KBM-7 (cell line): ENCODE measurements at regions not wholly inside any gene's neighbourhood (a gene's known extent, or its start where the extent isn't known, plus 50 kb on each side); places are given as distances from the start of the nearest gene placed in this dataset.

Experiments
- DNase-seq: peaks from one replicate; pipeline ENCODE4 v3.0.0-alpha.2; 2015
- in situ Hi-C: fragments of 300-500 bp; cut with MboI; formaldehyde crosslinking; loops from 2 replicates; pipeline ENCODE4 v1.14.3; 2020; ENCODE audit warnings: low sequenced_read_pairs, low pct_unique_long_range_greater_than_20kb, mixed read lengths

GRCh38 chr4:151983854-151984253 is 223.0 kb upstream of the GATB start:
- DNase-seq = no peak

GRCh38 chr4:151979819-151980218 is 219.0 kb upstream of the GATB start:
- DNase-seq = no peak
- in situ Hi-C loops = no loop called here

More at GRCh38 chr4:151983854-151984253, 223.0 kb upstream of the GATB start:
- in situ Hi-C loops = no loop called here

DNA sequence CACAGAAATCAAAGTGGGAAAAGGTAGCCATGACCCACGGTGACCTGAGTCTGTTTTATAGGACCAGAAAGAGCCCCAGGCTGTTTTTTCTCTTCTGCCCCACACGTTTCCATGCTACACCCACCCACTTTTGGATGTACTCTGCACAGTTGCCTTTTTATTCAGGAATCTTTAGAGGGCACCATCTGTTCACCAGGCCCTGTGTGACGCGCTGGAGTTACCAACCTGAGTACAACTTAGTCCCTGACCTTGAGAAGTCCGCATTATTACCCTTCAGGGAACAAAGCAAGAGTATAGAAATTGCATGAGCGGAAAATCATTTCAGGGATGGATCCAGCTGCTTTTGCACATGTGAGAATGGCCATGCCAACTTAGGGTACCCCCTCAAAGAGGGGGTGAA is 207.8 kb upstream of the GATB start:
- in situ Hi-C loops = no loop called here
- no peak for DNase-seq

DNA sequence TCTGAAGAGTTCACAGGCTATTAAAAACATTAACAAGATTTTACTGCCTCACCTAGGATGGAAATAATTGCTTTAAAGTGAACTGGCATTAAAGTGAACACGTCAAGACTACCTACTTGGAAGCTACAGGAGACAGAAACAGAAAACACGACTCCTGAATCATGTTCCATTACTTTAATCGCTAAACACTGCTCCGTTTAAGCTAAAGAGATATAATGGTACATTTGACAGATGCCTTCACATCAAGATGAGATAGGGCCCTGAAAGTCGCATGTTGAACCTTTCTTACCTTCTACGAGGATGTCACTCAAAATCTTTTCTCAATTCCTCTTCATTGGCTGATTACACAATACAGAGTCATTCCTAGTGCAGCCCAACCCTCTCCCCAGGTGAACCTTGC is 206.3 kb upstream of the GATB start:
- in situ Hi-C loops = no loop called here
- DNase-seq = no peak

DNA sequence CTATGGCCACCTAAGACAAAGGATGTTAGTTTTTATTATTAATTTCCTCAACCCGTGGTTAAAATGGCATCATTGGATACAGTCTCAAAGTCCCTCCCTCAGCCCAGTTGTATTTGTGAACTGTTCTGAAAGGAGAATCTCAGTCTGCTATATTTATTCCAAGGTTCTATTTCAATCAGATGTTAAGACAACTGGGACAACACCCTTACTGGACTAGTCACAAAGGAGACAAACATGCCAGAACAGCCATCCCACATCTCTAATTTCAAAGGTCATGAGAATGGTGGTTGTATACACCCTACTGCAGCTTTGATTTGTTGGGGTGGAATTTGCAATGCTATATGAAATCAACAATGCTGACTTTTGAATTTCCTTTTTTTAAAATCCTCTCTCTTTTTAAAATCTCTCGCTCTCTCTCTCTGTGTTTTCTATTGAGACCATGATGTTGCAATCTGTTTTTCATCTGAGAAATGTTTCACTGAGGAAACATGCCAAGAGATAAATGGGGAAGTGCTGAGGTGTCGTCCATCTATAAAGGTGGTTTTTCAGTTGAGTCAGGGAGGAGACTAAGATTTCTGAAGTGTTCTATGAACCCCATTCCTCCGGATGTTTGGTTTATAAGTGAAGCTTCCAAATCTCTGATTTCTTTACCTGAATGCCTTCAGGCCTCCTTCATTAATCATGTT is 201.5 kb upstream of the GATB start:
- DNase-seq = no peak
- in situ Hi-C loops = no loop called here

- in situ Hi-C loops = no loop called here
- no peak for DNase-seq
Measured at GRCh38 chr4:151961456-151961855, 200.6 kb upstream of the GATB start.

DNA sequence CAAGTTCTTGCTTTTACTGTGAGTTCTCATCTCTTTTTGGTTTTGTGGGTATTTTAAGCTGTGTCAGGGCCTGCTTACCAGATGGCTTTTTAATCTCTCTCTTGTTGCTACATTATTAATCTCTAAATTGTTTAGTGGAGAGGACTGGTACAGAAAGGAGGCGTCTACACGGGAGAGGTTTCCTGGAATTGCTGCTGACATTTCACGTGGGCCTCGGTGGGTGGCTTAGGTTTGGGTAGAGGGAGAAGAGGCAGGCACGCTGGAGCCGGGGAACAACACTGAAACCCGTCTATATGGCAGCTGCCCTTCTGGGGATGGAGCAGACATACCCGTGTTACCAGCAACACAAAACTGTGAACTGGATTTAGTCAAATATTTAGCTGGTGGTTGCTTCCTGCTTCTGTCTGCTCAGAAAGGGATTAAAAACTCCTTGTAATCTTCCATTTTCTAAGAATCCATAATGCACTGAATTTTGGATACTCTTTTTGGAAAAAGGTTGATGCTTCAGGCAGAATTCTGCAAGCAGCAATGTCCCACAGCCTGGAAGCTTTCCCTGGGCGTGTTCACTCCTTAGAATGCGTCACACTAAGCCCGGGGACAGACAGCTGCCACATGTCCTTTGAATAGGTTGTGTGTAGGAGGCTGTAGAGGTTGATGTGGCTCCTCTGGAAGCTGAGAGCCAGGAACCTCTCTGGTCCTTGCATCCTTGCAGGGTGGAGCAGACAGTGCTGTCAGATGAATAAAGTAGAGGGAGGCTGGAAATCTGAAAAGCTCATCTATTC is 199.8 kb upstream of the GATB start:
- DNase-seq = no peak
- in situ Hi-C loops = no loop called here

DNA sequence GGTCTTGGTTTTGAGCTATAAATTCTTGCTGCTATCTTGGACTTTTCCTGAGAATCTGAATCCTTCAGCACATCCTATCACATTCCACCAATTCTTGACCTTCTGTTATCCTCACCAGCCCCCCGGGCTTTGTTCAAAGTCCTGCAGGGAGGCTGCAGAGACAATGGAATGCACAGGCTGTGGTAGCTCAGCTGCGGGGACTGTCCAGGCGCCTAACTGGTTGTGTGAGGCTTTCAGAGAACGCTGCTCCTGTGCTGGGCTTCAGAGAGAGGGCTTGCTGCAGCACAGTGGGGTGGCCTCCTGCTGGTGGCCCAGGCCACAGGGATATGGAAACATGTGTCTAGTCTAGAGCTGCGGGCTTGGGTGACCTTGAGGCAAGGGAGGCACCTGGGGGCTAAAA is 196.3 kb upstream of the GATB start:
- no peak for DNase-seq
- in situ Hi-C loops = no loop called here

GRCh38 chr4:151955721-151956380 is 195.0 kb upstream of the GATB start:
- in situ Hi-C loops = no loop called here
- DNase-seq = no peak

DNA sequence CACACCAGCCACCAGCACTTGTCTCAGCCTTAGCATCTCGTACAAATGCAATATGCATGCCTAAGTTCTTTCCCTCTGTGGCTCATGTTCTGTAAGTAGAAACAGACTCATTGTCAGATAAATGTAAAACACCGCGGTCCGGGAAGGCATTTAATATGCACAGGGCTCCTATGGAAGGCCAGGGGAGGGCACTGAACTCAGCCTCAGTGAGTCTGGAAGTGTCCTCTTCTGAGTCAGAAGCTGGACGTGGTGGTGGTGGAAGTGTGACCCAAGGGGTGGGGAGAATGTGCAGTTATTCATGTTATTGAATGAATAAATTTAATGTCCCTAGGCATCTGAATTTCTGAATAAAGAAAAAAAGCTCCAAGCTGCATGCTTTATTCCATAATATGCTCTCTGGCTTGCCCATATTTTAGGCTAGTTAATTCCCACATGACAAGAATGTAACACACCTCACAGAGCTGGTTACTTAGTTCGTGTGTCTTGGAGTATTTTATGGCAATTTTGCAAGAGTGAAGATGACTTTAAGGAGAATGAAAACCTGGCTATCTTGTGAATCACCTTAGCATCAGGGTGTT is 193.1 kb upstream of the GATB start:
- in situ Hi-C loops = no loop called here
- DNase-seq = no peak

- in situ Hi-C loops = no loop called here
- DNase-seq = no peak
Measured at GRCh38 chr4:151953312-151953711, 192.5 kb upstream of the GATB start.

DNA sequence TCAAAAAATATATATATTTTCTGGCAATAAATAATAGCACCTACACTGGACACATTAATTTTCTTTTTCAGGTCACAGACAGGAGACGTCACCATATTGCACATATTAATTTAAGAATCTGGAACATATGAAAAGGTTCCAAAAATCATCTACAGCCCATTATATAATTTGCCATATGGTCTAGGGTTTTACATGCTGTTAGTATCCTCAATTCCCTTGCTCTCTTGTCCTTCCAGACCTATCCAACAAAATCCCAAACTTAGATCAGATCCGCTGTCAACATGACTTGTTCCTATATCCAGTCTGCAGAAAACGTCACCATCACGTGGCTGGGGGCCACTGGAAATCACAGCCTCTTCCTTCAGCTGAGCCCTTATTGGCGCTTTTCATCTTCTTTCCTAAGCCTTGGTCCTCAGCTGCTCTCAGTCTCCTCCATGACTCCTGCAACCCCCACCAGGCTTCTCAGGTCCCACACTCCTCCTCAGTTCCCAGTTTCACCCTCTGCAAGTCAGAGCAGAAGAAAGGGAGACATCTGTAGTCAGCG is 192.0 kb upstream of the GATB start:
- in situ Hi-C loops = no loop called here
- no peak for DNase-seq

GRCh38 chr4:151952137-151952536 is 191.3 kb upstream of the GATB start:
- in situ Hi-C loops = no loop called here

GRCh38 chr4:151951671-151952050 is 190.9 kb upstream of the GATB start:
- DNase-seq = no peak
- in situ Hi-C loops = no loop called here

More at GRCh38 chr4:151952137-151952536, 191.3 kb upstream of the GATB start:
- DNase-seq = no peak

- in situ Hi-C loops = no loop called here
Measured at GRCh38 chr4:151950993-151951670, 190.3 kb upstream of the GATB start.

DNA sequence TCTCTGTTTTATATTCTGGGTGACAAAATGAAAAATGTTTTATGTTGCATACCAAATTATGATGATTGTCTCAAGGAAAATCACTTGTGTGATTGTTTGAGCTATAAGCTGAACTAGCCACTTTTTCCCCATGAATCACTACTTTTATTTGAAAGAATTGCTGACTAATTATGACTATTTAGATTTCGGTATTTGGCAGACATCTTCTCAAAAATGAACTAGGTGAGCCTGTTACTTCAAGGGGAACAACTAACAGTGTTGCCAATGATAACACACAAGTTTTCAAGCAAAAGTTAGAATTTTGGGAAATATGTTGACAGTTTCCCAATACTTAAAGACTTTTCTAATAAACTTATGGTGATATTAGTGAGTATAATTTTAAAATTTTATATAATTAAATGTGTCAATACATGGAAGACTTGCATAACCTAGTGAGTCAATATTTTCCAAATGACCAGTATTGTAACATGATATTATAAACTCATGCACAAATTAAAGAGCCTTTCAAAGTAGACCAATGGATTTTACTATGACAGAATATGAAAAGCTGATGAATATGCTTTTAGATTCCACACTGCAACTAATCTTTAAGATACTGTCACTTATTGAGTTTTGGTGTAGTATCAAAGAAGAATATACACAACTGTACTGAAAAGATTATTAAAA is 187.7 kb upstream of the GATB start:
- in situ Hi-C loops = no loop called here
- no peak for DNase-seq

More at GRCh38 chr4:151950993-151951670, 190.3 kb upstream of the GATB start:
- no peak for DNase-seq

DNA sequence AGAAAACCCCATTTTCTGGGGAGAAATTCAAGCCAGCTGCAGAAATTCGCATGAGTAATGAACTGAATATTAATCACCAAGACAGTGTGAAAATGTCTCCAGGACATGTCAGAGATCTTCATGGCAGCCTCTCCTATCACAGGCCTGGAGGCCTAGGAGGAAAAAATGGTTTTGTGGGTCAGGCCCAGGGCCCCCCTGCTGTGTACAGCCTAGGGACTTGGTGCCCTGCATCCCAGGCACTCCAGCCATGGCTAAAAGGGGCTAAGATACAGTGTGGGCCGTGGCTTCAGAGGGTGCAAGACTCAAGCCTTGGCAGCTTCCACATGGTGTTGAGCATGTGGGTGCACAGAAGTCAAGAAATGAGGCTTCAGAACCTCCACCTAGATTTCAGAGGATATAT is 185.9 kb upstream of the GATB start:
- DNase-seq = no peak

GRCh38 chr4:151942971-151943370 is 182.2 kb upstream of the GATB start:
- no peak for DNase-seq
- in situ Hi-C loops = no loop called here

More for the DNA sequence above, 185.9 kb upstream of the GATB start:
- in situ Hi-C loops = no loop called here
